Peyer's patch (tissue), 4 donors: ENCODE measurements at regions not wholly inside any gene's neighbourhood (a gene's known extent, or its start where the extent isn't known, plus 50 kb on each side); places are given as distances from the start of the nearest gene placed in this dataset.
"Not testable (repeated sequence)": the region's sequence is repeated elsewhere in the genome, so short reads cannot be mapped to it uniquely, and the experiment has no call there.

Experiments
- DNase-seq, 3 donors: peaks; one replicate each; pipeline ENCODE4 v3.0.0-alpha.2; 2017 to 2019
- H3K27ac ChIP-seq, 4 donors: fragments of 200-600 bp; sonication (generic); one replicate each; pipeline ENCODE4 v1.5.1; 2016 to 2019
- H3K27me3 ChIP-seq, 2 donors: fragments of 200-600 bp; sonication (generic); one replicate each; pipeline ENCODE4 v1.5.1; 2019
- H3K36me3 ChIP-seq, 3 donors: fragments of 200-600 bp; sonication (generic); one replicate each; pipeline ENCODE4 v1.5.1; 2016 to 2019
- H3K4me1 ChIP-seq, 4 donors: fragments of 200-600 bp; sonication (generic); one replicate each; pipeline ENCODE4 v1.5.1; 2016 to 2019
- H3K4me3 ChIP-seq, 4 donors: fragments of 200-600 bp; sonication (generic); 1 replicate in 3 of 4; 2 replicates in 1 of 4; pipeline ENCODE4 v1.5.1; 2016 to 2019; ENCODE audit warnings: mild to moderate bottlenecking in 1 of 4
- H3K9me3 ChIP-seq, 4 donors: fragments of 200-600 bp; sonication (generic); one replicate each; pipeline ENCODE4 v1.5.1; 2016 to 2019; ENCODE audit warnings: mild to moderate bottlenecking in 1 of 4
- POLR2A ChIP-seq, 2 donors: fragments of 450-650 bp; IDR thresholded peaks; one replicate each; pipeline ENCODE4 v1.5.1; 2017; ENCODE audit warnings: antibody characterized with exemption in 2 of 2, mild to moderate bottlenecking in 2 of 2, moderate library complexity in 2 of 2
- TF ChIP-seq, protein P1 (sequence below), 6 experiments: fragments of 450-650 bp in 4 of 6; fragments of 200-600 bp in 2 of 6; sonication (generic) in 1 of 6; IDR thresholded peaks; one replicate each; pipeline ENCODE4 v1.5.1; 2017 to 2019; ENCODE audit warnings: antibody characterized with exemption in 6 of 6, mild to moderate bottlenecking in 3 of 6, moderate library complexity in 1 of 6

GRCh38 chr4:91653067-91653466, 650.7 kb upstream of the GRID2 start:
- DNase-seq: no peak
- Histone ChIP-seq H3K4me3 (no peak overlapping the region), H3K27me3 (no peaks in the 10 kb centered on the region), H3K4me1 (no peaks in the 10 kb centered on the region), H3K36me3 (no peaks in the 10 kb centered on the region), H3K27ac (no peak overlapping the region), H3K9me3 (no peaks in the 10 kb centered on the region)
- TF ChIP-seq POLR2A (IDR thresholded peaks at IDR 0.05): no peak
- TF ChIP-seq, protein P1, sequence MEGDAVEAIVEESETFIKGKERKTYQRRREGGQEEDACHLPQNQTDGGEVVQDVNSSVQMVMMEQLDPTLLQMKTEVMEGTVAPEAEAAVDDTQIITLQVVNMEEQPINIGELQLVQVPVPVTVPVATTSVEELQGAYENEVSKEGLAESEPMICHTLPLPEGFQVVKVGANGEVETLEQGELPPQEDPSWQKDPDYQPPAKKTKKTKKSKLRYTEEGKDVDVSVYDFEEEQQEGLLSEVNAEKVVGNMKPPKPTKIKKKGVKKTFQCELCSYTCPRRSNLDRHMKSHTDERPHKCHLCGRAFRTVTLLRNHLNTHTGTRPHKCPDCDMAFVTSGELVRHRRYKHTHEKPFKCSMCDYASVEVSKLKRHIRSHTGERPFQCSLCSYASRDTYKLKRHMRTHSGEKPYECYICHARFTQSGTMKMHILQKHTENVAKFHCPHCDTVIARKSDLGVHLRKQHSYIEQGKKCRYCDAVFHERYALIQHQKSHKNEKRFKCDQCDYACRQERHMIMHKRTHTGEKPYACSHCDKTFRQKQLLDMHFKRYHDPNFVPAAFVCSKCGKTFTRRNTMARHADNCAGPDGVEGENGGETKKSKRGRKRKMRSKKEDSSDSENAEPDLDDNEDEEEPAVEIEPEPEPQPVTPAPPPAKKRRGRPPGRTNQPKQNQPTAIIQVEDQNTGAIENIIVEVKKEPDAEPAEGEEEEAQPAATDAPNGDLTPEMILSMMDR (IDR thresholded peaks at IDR 0.05): no peak

DNA sequence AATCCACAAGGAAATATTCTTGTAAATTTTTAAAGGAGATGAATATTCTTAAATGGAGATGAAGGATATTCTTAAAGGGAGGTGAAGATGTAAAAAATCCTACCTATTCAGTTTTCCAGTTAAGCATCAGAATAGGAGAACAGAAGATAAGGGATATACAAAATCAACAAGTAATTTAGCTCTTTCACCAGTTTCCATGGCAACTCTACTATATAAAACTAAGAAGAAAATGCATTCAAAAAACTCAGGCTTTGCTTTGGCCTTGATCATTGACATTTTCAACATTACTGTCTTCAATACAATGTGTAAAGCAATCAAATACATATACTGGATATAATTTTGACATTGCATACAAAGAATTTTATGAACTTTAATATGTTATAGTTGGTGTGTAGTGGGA, 622.7 kb upstream of the GRID2 start:
- no peak overlapping the region for H3K27ac ChIP-seq
- no peaks in the 10 kb centered on the region for H3K36me3 ChIP-seq
- no peaks in the 10 kb centered on the region for H3K27me3 ChIP-seq
- no peak for DNase-seq
- no peaks in the 10 kb centered on the region for H3K4me1 ChIP-seq
- no peaks in the 10 kb centered on the region for H3K9me3 ChIP-seq
- H3K4me3 ChIP-seq: no peak overlapping the region
- no peak for TF ChIP-seq POLR2A (IDR thresholded peaks at IDR 0.05)
- TF ChIP-seq, protein P1 (IDR thresholded peaks at IDR 0.05): no peak

- no peak overlapping the region for H3K27ac ChIP-seq
- DNase-seq: no peak
- no peaks in the 10 kb centered on the region for H3K36me3 ChIP-seq
- no peaks in the 10 kb centered on the region for H3K9me3 ChIP-seq
- no peaks in the 10 kb centered on the region for H3K27me3 ChIP-seq
- TF ChIP-seq, protein P1 (IDR thresholded peaks at IDR 0.05): no peak
- TF ChIP-seq POLR2A (IDR thresholded peaks at IDR 0.05): no peak
- H3K4me1 ChIP-seq: no peaks in the 10 kb centered on the region
- H3K4me3 ChIP-seq: no peak overlapping the region
Measured at GRCh38 chr4:91681544-91681943, 622.2 kb upstream of the GRID2 start.

DNA sequence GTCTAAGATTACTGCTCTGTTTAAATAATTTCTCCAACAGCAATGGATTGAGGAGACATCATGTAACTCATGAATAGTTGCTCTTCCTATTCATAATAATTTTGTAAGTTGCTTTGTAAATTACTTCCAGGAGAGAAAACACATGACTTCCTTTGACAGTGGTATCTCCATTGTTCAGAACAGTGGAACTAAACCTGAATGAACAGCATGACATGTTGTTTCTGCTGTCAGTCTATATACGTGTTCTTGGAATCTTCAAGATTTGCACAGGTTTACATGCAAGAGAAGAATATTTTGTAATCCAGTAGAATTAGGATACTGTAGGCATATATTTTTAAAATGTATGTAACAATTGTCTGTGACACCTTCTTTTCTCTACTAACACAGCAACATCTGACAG, 618.8 kb upstream of the GRID2 start:
- no peaks in the 10 kb centered on the region for H3K36me3 ChIP-seq
- TF ChIP-seq, protein P1 (IDR thresholded peaks at IDR 0.05): no peak
- no peak for TF ChIP-seq POLR2A (IDR thresholded peaks at IDR 0.05)
- H3K4me1 ChIP-seq: no peaks in the 10 kb centered on the region
- no peaks in the 10 kb centered on the region for H3K9me3 ChIP-seq
- no peak for DNase-seq
- H3K4me3 ChIP-seq: no peak overlapping the region
- H3K27ac ChIP-seq: no peak overlapping the region
- H3K27me3 ChIP-seq: no peaks in the 10 kb centered on the region

DNA sequence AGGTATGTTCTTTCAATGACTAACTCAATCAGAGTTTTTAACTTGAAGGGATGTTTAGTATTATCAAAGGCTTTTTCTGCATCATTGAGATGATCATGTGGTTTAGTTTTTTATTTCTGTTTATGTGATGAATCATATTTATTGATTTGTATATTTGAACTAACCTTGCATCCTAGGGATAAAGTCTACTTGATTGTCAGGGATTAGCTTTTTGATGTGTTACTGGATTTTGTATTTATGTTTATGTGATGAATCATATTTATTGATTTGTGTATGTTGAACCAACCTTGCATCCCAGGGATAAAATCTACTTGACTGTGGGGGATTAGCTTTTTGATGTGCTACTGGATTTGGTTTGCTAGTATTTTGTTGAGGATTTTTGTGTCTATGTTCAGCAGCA, 615.4 kb upstream of the GRID2 start:
- Histone ChIP-seq H3K27ac (no peak overlapping the region), H3K27me3 (no peaks in the 10 kb centered on the region), H3K4me1 (no peaks in the 10 kb centered on the region), H3K4me3 (no peak overlapping the region), H3K36me3 (no peaks in the 10 kb centered on the region), H3K9me3 (no peaks in the 10 kb centered on the region)
- TF ChIP-seq POLR2A (IDR thresholded peaks at IDR 0.05): no peak
- TF ChIP-seq, protein P1 (IDR thresholded peaks at IDR 0.05): no peak
- no peak for DNase-seq

DNA sequence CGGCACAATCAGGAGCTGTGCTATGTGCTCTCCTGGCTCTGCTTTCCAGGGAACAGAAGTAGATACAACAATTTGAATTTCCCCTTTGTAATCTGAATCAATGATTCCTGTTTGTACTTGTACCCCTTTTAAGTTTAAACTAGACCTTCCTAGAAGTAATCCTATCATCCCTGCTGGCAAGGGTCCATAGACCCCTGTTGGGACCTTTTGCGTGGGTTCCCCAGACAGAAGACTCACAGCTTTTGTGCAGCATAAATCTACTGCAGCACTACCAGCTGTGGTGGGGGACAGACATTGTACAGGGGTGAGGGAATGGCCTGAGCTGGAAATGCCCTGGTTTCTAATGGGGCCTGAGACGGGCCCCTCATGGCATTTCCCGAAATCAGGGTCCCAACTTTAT, 604.1 kb upstream of the GRID2 start:
- not testable (repeated sequence) for H3K27ac ChIP-seq, DNase-seq, H3K36me3 ChIP-seq, H3K4me3 ChIP-seq, H3K9me3 ChIP-seq, H3K27me3 ChIP-seq, H3K4me1 ChIP-seq
